PC-3 (cell line): ENCODE measurements at regions not wholly inside any gene's neighbourhood (a gene's known extent, or its start where the extent isn't known, plus 50 kb on each side); places are given as distances from the start of the nearest gene placed in this dataset.

Experiments used
- ATAC-seq: fragments of 200-7000 bp; cut with Tn5 transposase; 2 replicates; pipeline ENCODE4 v1.9.1; 2020; ENCODE audit warnings: mild to moderate bottlenecking, moderate library complexity
- BruUV-seq: library from RNA; stranded (reverse); fragments of 400-500 nt; replicated peaks from 2 replicates; lab custom pipeline; 2021; lab: Mats Ljungman, UMichigan
- CTCF ChIA-PET: fragments of 300-600 bp; sonication (Branson Sonifier 250); formaldehyde crosslinking; loops from one replicate; lab custom pipeline; 2022; ENCODE audit warnings: antibody characterized with exemption; lab: Charles Lee
- POLR2A ChIA-PET: fragments of 300-600 bp; sonication (Branson Sonifier 250); formaldehyde crosslinking; loops from one replicate; lab custom pipeline; 2022; ENCODE audit warnings: antibody characterized with exemption; ENCODE audit not compliant: unreplicated experiment; lab: Charles Lee
- DNase-seq: peaks from one replicate; pipeline ENCODE4 v3.0.0-alpha.2; 2015
- H2AFZ ChIP-seq: fragments of 300-600 bp; sonication (generic); 2 replicates; pipeline ENCODE4 v1.6.0; 2016; ENCODE audit warnings: antibody characterized with exemption, low read length
- H3F3A ChIP-seq: fragments of 300-600 bp; sonication (generic); one replicate; pipeline ENCODE4 v1.6.0; 2017; ENCODE audit warnings: antibody characterized with exemption, low read length, control low read depth, mild to moderate bottlenecking; ENCODE audit not compliant: unreplicated experiment
- H3K27ac ChIP-seq: fragments of 300-600 bp; sonication (generic); 2 replicates; pipeline ENCODE4 v1.5.1; 2016; ENCODE audit warnings: mild to moderate bottlenecking, low read length
- H3K27me3 ChIP-seq: fragments of 300-600 bp; sonication (generic); 2 replicates; pipeline ENCODE4 v1.6.1; 2016; ENCODE audit warnings: low read length, mixed read lengths
- H3K36me3 ChIP-seq: fragments of 300-600 bp; sonication (generic); 2 replicates; pipeline ENCODE4 v1.6.1; 2016; ENCODE audit warnings: low read depth, mixed run types, low read length, mixed read lengths
- H3K4me1 ChIP-seq: fragments of 300-600 bp; sonication (generic); 2 replicates; pipeline ENCODE4 v1.5.1; 2016; ENCODE audit warnings: low read length; ENCODE audit not compliant: insufficient read depth
- H3K4me2 ChIP-seq: fragments of 300-600 bp; sonication (generic); 2 replicates; pipeline ENCODE4 v1.6.0; 2016; ENCODE audit warnings: low read length
- H3K4me3 ChIP-seq: fragments of 300-600 bp; sonication (generic); 2 replicates; pipeline ENCODE4 v1.5.1; 2016; ENCODE audit warnings: mild to moderate bottlenecking, low read length, mixed read lengths
- H3K79me2 ChIP-seq: fragments of 300-600 bp; sonication (generic); 2 replicates; pipeline ENCODE4 v1.6.1; 2017; ENCODE audit warnings: low read length, mixed read lengths
- H3K9ac ChIP-seq: fragments of 300-600 bp; sonication (generic); 2 replicates; pipeline ENCODE4 v1.6.0; 2016; ENCODE audit warnings: mild to moderate bottlenecking, low read length
- H3K9me2 ChIP-seq: fragments of 300-600 bp; sonication (generic); replicated peaks from 2 replicates; pipeline ENCODE4 v1.6.1; 2016; ENCODE audit warnings: mixed run types, low read length, mixed read lengths
- H3K9me3 ChIP-seq: fragments of 300-600 bp; sonication (generic); 2 replicates; pipeline ENCODE4 v1.6.1; 2016; ENCODE audit warnings: low read length, mixed read lengths
- H4K20me1 ChIP-seq: fragments of 300-600 bp; sonication (generic); 2 replicates; pipeline ENCODE4 v1.6.1; 2016; ENCODE audit warnings: low read length, mixed read lengths
- CTCF ChIP-seq: fragments of 300-600 bp; sonication (generic); conservative IDR thresholded peaks from 2 replicates; pipeline ENCODE4 v1.5.1; 2017; ENCODE audit warnings: antibody characterized with exemption, low read depth, mild to moderate bottlenecking, low read length
- EZH2 ChIP-seq: fragments of 300-600 bp; sonication (generic); IDR thresholded peaks from one replicate; pipeline ENCODE4 v1.6.1; 2017; ENCODE audit warnings: antibody characterized with exemption, mild to moderate bottlenecking, low read length; ENCODE audit not compliant: unreplicated experiment
- EZH2phosphoT487 ChIP-seq: fragments of 300-600 bp; sonication (generic); IDR thresholded peaks from 2 replicates; pipeline ENCODE4 v1.6.1; 2018; ENCODE audit warnings: mild to moderate bottlenecking, antibody characterized with exemption, low read length, borderline replicate concordance
- intact Hi-C: fragments of 100-400 bp; cut with micrococcal nuclease; formaldehyde crosslinking; loops from 2 replicates; pipeline ENCODE4 v1.9.0; 2023

- CTCF ChIA-PET: no interaction called here
- POLR2A ChIA-PET: no interaction called here
- no peak for DNase-seq
These were observed 98.3 kb downstream of the VIP start for GRCh38 chr6:152848919-152849318.

GRCh38 chr6:152854086-152854795 lies 103.6 kb downstream of the VIP start:
- Histone ChIP-seq H3K4me3 (no peak overlapping the region), H3K79me2 (no peaks in the 10 kb centered on the region), H2AFZ (no peak overlapping the region), H3K27ac (no peak overlapping the region), H3K9ac (no peak overlapping the region), H3F3A (no peaks in the 10 kb centered on the region), H3K36me3 (no peaks in the 10 kb centered on the region), H3K9me2 (no peaks in the 10 kb centered on the region), H3K4me1 (no peaks in the 10 kb centered on the region), H4K20me1 (no peaks in the 10 kb centered on the region), H3K4me2 (no peak overlapping the region), H3K9me3 (no peaks in the 10 kb centered on the region), H3K27me3 (peaks cover 64% of the 10 kb centered on the region)
- no peak for TF ChIP-seq EZH2phosphoT487
- TF ChIP-seq EZH2: no peak
- TF ChIP-seq CTCF: no peak
- no peak for ATAC-seq
- no peak for DNase-seq
- BruUV-seq: no TSS peak
- intact Hi-C loops: no loop called here
- ChIA-PET CTCF (no interaction called here), POLR2A (no interaction called here)

More at GRCh38 chr6:152848919-152849318, 98.3 kb downstream of the VIP start:
- Histone ChIP-seq H3K4me3 (no peak overlapping the region), H3K36me3 (no peaks in the 10 kb centered on the region), H3K27ac (no peak overlapping the region), H3K4me2 (no peak overlapping the region), H4K20me1 (no peaks in the 10 kb centered on the region), H3K27me3 (peaks cover 46% of the 10 kb centered on the region), H3K9me2 (no peaks in the 10 kb centered on the region), H3K79me2 (no peaks in the 10 kb centered on the region), H3K4me1 (no peaks in the 10 kb centered on the region), H3K9ac (no peak overlapping the region), H2AFZ (no peak overlapping the region), H3F3A (no peaks in the 10 kb centered on the region), H3K9me3 (no peaks in the 10 kb centered on the region)
- no TSS peak for BruUV-seq
- no peak for ATAC-seq
- no peak for TF ChIP-seq EZH2
- no peak for TF ChIP-seq CTCF
- no peak for TF ChIP-seq EZH2phosphoT487
- intact Hi-C loops: no loop called here

- TF ChIP-seq EZH2phosphoT487 (no peak), CTCF (no peak), EZH2 (no peak)
- H3K36me3 ChIP-seq: no peaks in the 10 kb centered on the region
- no peak overlapping the region for H2AFZ ChIP-seq
- no peaks in the 10 kb centered on the region for H3K9me2 ChIP-seq
- intact Hi-C loops: no loop called here
- no peaks in the 10 kb centered on the region for H3K79me2 ChIP-seq
- no peaks in the 10 kb centered on the region for H3K4me1 ChIP-seq
- no peaks in the 10 kb centered on the region for H3K9me3 ChIP-seq
- no TSS peak for BruUV-seq
- H3K9ac ChIP-seq: no peak overlapping the region
- H3K27me3 ChIP-seq: peaks cover 57% of the 10 kb centered on the region
- no peak for DNase-seq
- ATAC-seq: no peak
- no peaks in the 10 kb centered on the region for H3F3A ChIP-seq
- no peaks in the 10 kb centered on the region for H4K20me1 ChIP-seq
- H3K4me3 ChIP-seq: no peak overlapping the region
- ChIA-PET POLR2A (no interaction called here), CTCF (no interaction called here)
- H3K4me2 ChIP-seq: no peak overlapping the region
- no peak overlapping the region for H3K27ac ChIP-seq
These were observed 107.5 kb downstream of the VIP start for GRCh38 chr6:152858141-152858540.
